Activated CD8-positive, alpha-beta memory T cell treated with anti-CD3 and anti-CD28 coated beads, Interleukin-2, amount 10 ng/mL, durations not matched to agents 7 days and 5 days (primary cell): ENCODE measurements at regions not wholly inside any gene's neighbourhood (a gene's known extent, or its start where the extent isn't known, plus 50 kb on each side); places are given as distances from the start of the nearest gene placed in this dataset.

Source experiments
- ATAC-seq: fragments of 150-1000 bp; cut with Tn5 transposase; one replicate; pipeline ENCODE4 v1.10.0; 2021; ENCODE audit warnings: moderate library complexity
- CTCF ChIA-PET: fragments of 350-600 bp; sonication (Branson Sonifier 250); formaldehyde crosslinking; loops from one replicate; lab custom pipeline; 2021; ENCODE audit warnings: antibody characterized with exemption; lab: Charles Lee
- DNase-seq: peaks from one replicate; pipeline ENCODE4 v3.0.0-alpha.2; 2020
- H3K27ac Mint-ChIP-seq: one replicate; pipeline ENCODE4 v1.8.0; 2021; ENCODE audit warnings: mild to moderate bottlenecking, mixed read lengths
- H3K27me3 Mint-ChIP-seq: one replicate; pipeline ENCODE4 v1.8.0; 2021; ENCODE audit warnings: mixed read lengths
- H3K36me3 Mint-ChIP-seq: one replicate; pipeline ENCODE4 v1.8.0; 2021; ENCODE audit warnings: mild to moderate bottlenecking, mixed read lengths
- H3K4me1 Mint-ChIP-seq: one replicate; pipeline ENCODE4 v1.8.0; 2021; ENCODE audit warnings: mixed read lengths
- H3K4me3 Mint-ChIP-seq: one replicate; pipeline ENCODE4 v1.8.0; 2021; ENCODE audit warnings: mild to moderate bottlenecking, moderate library complexity, mixed read lengths
- H3K9me3 Mint-ChIP-seq: one replicate; pipeline ENCODE4 v1.8.0; 2022; ENCODE audit warnings: low read depth, mixed read lengths

DNA sequence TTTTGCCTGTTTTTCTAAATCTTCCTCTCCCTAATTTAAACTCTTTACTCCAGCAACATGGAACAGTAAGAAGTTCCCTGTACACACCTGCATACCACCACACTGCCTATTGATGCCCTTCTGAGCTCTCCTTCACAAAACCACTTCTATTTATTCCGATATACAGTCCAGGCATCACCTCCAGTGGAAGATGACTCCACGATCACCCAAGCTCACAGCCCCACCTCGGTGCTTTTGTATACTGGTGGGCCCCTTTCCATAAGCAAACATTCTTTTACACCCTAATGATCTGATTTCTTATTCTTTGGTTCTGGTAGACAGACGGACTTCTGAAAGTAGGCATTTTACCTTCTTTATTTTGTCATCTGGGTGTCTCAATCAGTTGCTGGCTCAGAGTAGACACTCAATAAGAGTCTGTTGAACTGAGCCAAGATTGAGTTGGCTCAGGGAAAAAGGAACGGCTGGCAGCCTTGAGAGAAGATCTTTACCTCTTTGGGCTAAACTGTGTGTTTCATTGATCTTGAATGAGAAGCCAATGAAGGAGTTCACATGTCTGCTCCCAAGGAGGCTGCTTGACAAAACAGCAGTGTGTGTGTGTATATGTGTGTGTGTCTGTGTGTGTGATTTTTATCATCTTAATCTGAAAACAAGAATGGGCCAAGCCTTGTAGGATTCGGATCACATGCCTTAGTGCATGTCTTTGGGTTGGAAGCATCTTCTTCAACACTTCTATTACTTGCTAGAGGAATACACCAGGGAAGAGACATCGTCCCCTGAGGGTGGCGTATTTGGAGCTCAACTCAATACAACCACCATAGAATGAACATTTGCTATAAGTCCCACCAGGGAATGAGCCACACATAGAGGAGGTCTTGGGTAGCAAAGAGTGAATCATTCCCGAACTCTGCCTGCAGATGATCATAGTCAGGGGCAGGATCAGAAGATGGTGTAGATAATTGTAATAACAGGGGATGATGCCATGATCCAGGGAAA lies 341.8 kb downstream of the CYRIA start:
- no peaks in the 10 kb centered on the region for H3K9me3 Mint-ChIP-seq
- H3K4me1 Mint-ChIP-seq: no peaks in the 10 kb centered on the region
- ATAC-seq: no peak
- no peaks in the 10 kb centered on the region for H3K27me3 Mint-ChIP-seq
- H3K4me3 Mint-ChIP-seq: no peak overlapping the region
- H3K27ac Mint-ChIP-seq: no peak overlapping the region
- H3K36me3 Mint-ChIP-seq: no peaks in the 10 kb centered on the region
- CTCF ChIA-PET: no interaction called here
- no peak for DNase-seq

GRCh38 chr2:16323126-16323520 lies 342.5 kb downstream of the CYRIA start:
- DNase-seq: no peak
- Mint-ChIP-seq H3K36me3 (no peaks in the 10 kb centered on the region), H3K9me3 (no peaks in the 10 kb centered on the region), H3K27ac (no peak overlapping the region), H3K4me1 (no peaks in the 10 kb centered on the region), H3K27me3 (no peaks in the 10 kb centered on the region), H3K4me3 (no peak overlapping the region)
- no peak for ATAC-seq
- CTCF ChIA-PET: no interaction called here

- no peak for DNase-seq
- ATAC-seq: no peak
- H3K4me3 Mint-ChIP-seq: no peak overlapping the region
- no peaks in the 10 kb centered on the region for H3K9me3 Mint-ChIP-seq
- no peak overlapping the region for H3K27ac Mint-ChIP-seq
- H3K27me3 Mint-ChIP-seq: no peaks in the 10 kb centered on the region
- CTCF ChIA-PET: no interaction called here
- no peaks in the 10 kb centered on the region for H3K36me3 Mint-ChIP-seq
- H3K4me1 Mint-ChIP-seq: no peaks in the 10 kb centered on the region
Observed at GRCh38 chr2:16322308-16323125, 343.1 kb downstream of the CYRIA start.

- CTCF ChIA-PET: no interaction called here
- ATAC-seq (no peak), DNase-seq (no peak)
- Mint-ChIP-seq H3K36me3 (no peaks in the 10 kb centered on the region), H3K9me3 (no peaks in the 10 kb centered on the region), H3K4me3 (no peak overlapping the region), H3K27me3 (no peaks in the 10 kb centered on the region), H3K27ac (no peak overlapping the region), H3K4me1 (no peaks in the 10 kb centered on the region)
Observed at GRCh38 chr2:16321872-16322271, 343.8 kb downstream of the CYRIA start.

GRCh38 chr2:16321256-16321655 lies 344.4 kb downstream of the CYRIA start:
- DNase-seq (no peak), ATAC-seq (no peak)
- H3K27me3 Mint-ChIP-seq: no peaks in the 10 kb centered on the region
- no peaks in the 10 kb centered on the region for H3K36me3 Mint-ChIP-seq
- no peak overlapping the region for H3K4me3 Mint-ChIP-seq
- CTCF ChIA-PET: no interaction called here
- H3K9me3 Mint-ChIP-seq: no peaks in the 10 kb centered on the region
- H3K4me1 Mint-ChIP-seq: no peaks in the 10 kb centered on the region
- no peak overlapping the region for H3K27ac Mint-ChIP-seq

- H3K4me1 Mint-ChIP-seq: no peaks in the 10 kb centered on the region
- CTCF ChIA-PET: no interaction called here
- no peaks in the 10 kb centered on the region for H3K9me3 Mint-ChIP-seq
- H3K27ac Mint-ChIP-seq: no peak overlapping the region
- H3K27me3 Mint-ChIP-seq: no peaks in the 10 kb centered on the region
- H3K4me3 Mint-ChIP-seq: no peak overlapping the region
- ATAC-seq: no peak
- H3K36me3 Mint-ChIP-seq: no peaks in the 10 kb centered on the region
- no peak for DNase-seq
Observed at GRCh38 chr2:16320716-16321115, 344.9 kb downstream of the CYRIA start.

- Mint-ChIP-seq H3K4me1 (no peaks in the 10 kb centered on the region), H3K9me3 (no peaks in the 10 kb centered on the region), H3K36me3 (no peaks in the 10 kb centered on the region), H3K4me3 (no peak overlapping the region), H3K27me3 (no peaks in the 10 kb centered on the region), H3K27ac (no peak overlapping the region)
- ATAC-seq (no peak), DNase-seq (no peak)
- CTCF ChIA-PET: no interaction called here
Observed at GRCh38 chr2:16319551-16320121, 346.0 kb downstream of the CYRIA start.

GRCh38 chr2:16318474-16319195 lies 347.0 kb downstream of the CYRIA start:
- Mint-ChIP-seq H3K27me3 (no peaks in the 10 kb centered on the region), H3K27ac (no peak overlapping the region), H3K9me3 (no peaks in the 10 kb centered on the region), H3K4me1 (no peaks in the 10 kb centered on the region), H3K4me3 (no peak overlapping the region), H3K36me3 (no peaks in the 10 kb centered on the region)
- DNase-seq (no peak), ATAC-seq (no peak)
- CTCF ChIA-PET: no interaction called here

DNA sequence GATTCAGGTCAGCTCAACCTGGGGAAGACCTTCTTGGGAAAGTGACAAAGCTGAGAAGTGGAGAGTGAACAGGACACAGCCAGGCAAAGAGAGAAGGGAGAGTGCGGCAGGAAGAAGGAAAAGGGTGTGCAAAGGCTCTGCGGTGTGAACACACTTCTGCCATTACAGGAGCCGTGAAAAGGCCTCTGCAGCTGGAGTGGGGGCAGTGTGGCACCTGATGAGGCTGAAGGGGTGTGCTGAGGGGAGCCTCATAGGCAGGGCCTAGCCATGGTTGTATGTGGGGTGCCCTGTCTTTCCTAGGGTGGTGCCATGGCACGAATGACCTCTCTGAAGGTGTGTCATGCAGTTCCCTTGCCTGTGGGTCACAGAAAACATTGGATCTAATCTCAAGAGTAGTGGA lies 347.6 kb downstream of the CYRIA start:
- CTCF ChIA-PET: no interaction called here
- DNase-seq (no peak), ATAC-seq (no peak)
- H3K4me3 Mint-ChIP-seq: no peak overlapping the region
- H3K4me1 Mint-ChIP-seq: no peaks in the 10 kb centered on the region
- H3K27me3 Mint-ChIP-seq: no peaks in the 10 kb centered on the region
- no peaks in the 10 kb centered on the region for H3K9me3 Mint-ChIP-seq
- no peaks in the 10 kb centered on the region for H3K36me3 Mint-ChIP-seq
- H3K27ac Mint-ChIP-seq: no peak overlapping the region

- ATAC-seq (no peak), DNase-seq (no peak)
- no peaks in the 10 kb centered on the region for H3K4me1 Mint-ChIP-seq
- CTCF ChIA-PET: no interaction called here
- H3K9me3 Mint-ChIP-seq: no peaks in the 10 kb centered on the region
- H3K27me3 Mint-ChIP-seq: no peaks in the 10 kb centered on the region
- H3K27ac Mint-ChIP-seq: no peak overlapping the region
- no peak overlapping the region for H3K4me3 Mint-ChIP-seq
- no peaks in the 10 kb centered on the region for H3K36me3 Mint-ChIP-seq
Observed at GRCh38 chr2:16317211-16317830, 348.3 kb downstream of the CYRIA start.

GRCh38 chr2:16316456-16317210 lies 349.0 kb downstream of the CYRIA start:
- Mint-ChIP-seq H3K36me3 (no peaks in the 10 kb centered on the region), H3K4me3 (no peak overlapping the region), H3K27ac (no peak overlapping the region), H3K27me3 (no peaks in the 10 kb centered on the region), H3K9me3 (no peaks in the 10 kb centered on the region), H3K4me1 (no peaks in the 10 kb centered on the region)
- ATAC-seq (no peak), DNase-seq (no peak)
- CTCF ChIA-PET: no interaction called here

- CTCF ChIA-PET: no interaction called here
- Mint-ChIP-seq H3K27ac (no peak overlapping the region), H3K4me3 (no peak overlapping the region), H3K4me1 (no peaks in the 10 kb centered on the region), H3K9me3 (no peaks in the 10 kb centered on the region), H3K36me3 (no peaks in the 10 kb centered on the region), H3K27me3 (no peaks in the 10 kb centered on the region)
- ATAC-seq: no peak
- no peak for DNase-seq
Observed at GRCh38 chr2:16315908-16316307, 349.7 kb downstream of the CYRIA start.
